ENCODE measurements at regions not wholly inside any gene's neighbourhood (a gene's known extent, or its start where the extent isn't known, plus 50 kb on each side); places are given as distances from the start of the nearest gene placed in this dataset.

DNA sequence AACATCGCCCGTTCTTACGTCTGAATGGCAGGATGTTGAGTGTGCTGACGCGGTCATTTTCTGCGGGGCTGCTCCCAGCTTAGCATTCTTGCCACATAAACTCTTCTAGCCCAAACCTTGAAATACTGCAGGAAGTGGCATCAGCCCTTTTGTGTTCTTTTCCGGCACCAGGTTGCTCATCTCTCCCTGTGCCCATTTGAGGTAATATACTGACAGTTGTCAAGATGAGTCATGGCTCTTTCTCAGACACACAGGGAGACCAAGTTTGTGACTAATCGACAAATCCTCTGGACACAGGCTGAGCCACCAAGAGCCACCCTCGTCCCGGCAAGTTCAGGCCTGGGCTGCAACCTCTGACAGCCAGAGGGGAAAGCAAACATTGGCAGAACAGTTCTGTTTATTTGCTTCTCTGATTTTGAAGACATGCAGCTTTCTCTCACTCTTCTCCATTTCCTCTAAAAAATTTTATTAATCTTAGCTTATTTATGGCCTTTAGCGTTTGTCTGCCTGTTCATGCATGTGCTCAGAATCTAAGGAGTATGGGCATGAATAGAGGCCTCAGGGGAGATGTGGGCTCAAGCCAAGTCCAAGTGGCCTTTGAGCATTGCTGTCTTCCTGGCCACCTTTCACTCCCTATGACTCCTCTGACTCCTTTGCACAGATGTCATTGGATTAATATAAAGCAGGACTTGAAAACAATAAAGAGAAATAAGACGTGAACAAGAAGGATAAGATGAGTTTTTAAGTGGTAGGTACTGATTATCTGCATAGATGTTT lies 328.2 kb upstream of the JAG1 start:
- DNase-seq = no peak

GRCh38 chr20:11003341-11003740 lies 329.5 kb upstream of the JAG1 start:
- no peak for DNase-seq

GRCh38 chr20:11008444-11009033 lies 334.7 kb upstream of the JAG1 start:
- no peak for DNase-seq

- no peak for DNase-seq
These were observed 337.9 kb upstream of the JAG1 start for GRCh38 chr20:11011653-11012052.

DNA sequence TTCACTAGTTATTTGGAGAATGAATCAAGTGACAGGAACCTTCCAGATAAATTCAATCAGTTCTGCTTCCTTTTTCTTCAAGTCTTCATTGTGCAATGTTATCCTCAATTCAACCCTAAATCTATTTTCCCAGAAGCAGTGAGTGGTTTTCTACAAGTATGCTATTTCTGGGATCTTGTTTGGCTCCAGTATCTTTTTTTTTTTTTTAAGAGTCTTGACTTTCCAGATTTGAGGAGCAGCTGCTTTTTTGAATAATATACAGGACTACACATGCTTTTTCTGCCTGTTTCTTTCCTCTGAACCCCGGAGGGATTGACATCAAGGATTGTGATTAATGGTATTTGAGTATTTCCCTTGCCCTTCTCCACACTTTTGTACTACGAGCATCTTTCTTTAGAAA lies 339.2 kb upstream of the JAG1 start:
- no peak for DNase-seq

DNA sequence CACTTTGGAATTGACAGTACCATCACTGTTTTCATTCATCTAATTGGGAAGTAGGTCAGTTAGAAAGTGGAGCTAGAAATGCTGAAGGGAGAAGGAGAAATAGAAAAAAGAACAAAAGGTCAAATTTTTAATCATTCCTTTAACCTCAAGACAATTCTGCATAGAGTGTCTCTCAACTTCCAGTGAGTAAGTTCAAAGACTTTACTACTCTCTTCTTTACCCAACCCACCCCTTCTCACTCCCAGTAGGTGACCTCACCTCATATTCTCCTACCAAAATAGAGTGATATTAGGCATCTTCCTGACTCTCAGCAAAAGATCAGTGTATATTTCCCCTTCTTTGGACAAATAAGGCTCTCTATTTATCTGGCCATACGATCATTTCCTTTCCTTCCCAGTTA lies 340.0 kb upstream of the JAG1 start:
- no peak for DNase-seq

DNA sequence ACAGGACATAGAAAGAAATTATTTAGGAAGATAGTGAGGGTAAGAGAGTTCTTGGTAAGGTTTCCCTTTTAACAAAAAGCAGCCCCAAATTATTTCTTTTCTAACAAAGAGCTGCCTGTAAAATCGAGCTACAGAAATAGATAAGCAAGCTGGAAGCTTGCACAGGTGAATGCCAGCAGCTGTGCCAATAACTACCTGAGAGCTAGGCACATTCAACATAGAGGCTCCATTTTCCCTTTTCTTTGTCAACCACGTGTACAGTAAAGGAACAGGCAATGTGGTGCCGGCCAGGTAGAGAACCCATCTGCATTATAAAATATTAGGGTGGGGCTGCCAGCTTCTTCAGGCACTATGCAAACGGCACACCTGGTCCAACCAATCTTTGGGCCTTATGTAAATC lies 341.6 kb upstream of the JAG1 start:
- no peak for DNase-seq

- no peak for DNase-seq
These were observed 343.6 kb upstream of the JAG1 start for GRCh38 chr20:11017446-11017845.

- no peak for DNase-seq
These were observed 344.9 kb upstream of the JAG1 start for GRCh38 chr20:11018668-11019170.

GRCh38 chr20:11020712-11021111 lies 346.9 kb upstream of the JAG1 start:
- DNase-seq = no peak

GRCh38 chr20:11027224-11027623 lies 353.4 kb upstream of the JAG1 start:
- DNase-seq = no peak

DNA sequence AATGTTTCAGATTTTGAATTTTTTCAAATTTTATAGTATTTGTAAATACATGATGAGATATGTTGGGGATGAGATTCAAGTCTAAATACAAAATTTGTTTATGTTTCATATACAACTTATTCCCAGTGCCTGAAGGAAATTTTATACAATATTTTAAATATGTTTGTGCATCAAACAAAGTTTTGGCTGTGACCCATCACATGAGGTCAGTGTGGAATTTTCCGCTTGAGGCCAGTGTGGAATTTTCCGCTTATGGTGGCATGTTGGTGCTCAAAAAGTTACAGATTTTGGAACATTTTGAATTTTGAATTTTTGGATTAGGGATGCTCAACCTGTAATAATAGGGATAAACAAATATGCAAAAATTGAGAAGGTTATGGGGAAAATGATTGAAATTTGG lies 356.6 kb upstream of the JAG1 start:
- no peak for DNase-seq

DNA sequence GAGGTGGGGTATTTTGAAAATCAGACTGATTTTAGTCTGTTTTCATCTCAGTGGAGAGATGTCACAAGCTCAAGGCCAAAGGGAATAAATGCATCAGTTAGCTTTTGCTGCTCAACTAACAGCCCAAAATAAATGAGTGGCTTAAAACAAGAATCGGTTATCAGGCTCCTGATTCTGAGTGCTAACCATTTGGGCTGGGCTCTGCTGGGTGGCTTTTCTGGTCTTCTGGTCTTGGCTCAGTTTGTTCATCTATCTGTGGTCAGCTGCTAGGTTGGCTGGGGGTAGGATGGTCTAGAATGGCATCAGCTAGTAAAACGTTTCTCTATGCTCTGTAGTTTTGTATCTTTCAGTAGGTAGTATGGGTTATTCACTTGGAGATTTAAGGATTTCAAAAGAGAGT lies 357.5 kb upstream of the JAG1 start:
- DNase-seq = no peak

DNA sequence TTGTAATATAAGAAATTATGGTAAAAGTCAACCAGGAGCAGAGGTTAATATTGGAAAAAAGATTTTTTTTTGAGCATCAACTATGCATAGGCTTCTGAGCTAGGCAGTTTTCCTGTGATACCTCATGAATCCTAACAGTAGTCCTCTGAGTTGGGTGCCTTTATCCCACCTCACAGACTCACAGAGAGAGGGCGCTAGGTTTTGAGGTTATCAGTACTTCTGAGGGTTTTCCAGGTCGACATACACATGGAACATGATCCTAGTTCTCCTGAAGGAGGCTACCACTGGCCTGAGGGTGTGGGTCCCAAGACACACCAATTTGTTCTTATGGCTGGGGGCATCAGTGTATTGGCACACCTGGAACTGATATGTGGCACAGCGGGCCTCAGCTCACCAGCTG lies 358.8 kb upstream of the JAG1 start:
- no peak for DNase-seq

DNA sequence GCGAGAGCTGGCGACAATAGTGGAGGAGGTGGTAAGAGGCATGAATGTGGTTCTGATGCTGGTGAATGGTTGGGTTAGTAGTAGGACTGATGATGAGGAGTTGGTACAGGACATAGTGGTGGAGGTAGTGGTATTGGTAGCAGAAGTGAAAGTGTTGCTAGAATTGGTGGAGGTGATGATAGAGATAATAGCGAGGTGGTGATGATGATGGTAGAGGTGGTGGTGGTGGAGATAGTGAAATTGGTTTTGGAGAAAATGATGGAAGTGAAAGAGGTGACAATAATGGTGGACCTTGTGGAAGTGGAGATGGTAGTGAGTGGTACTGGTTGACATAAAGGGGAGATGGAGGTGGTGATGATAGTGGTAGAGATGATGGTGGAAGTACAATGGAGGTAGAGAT lies 360.2 kb upstream of the JAG1 start:
- no peak for DNase-seq

GRCh38 chr20:11035211-11035610 lies 361.4 kb upstream of the JAG1 start:
- DNase-seq = no peak

- no peak for DNase-seq
These were observed 367.6 kb upstream of the JAG1 start for GRCh38 chr20:11041396-11041795.

- DNase-seq = no peak
These were observed 369.2 kb upstream of the JAG1 start for GRCh38 chr20:11043001-11043400.

GRCh38 chr20:11044561-11044960 lies 370.8 kb upstream of the JAG1 start:
- DNase-seq = no peak

GRCh38 chr20:11045412-11046175 lies 371.8 kb upstream of the JAG1 start:
- DNase-seq = no peak

- no peak for DNase-seq
These were observed 373.8 kb upstream of the JAG1 start for GRCh38 chr20:11047559-11047958.

GRCh38 chr20:11048739-11049138 lies 374.9 kb upstream of the JAG1 start:
- DNase-seq = no peak

GRCh38 chr20:11050350-11050749 lies 376.6 kb upstream of the JAG1 start:
- DNase-seq = no peak

DNA sequence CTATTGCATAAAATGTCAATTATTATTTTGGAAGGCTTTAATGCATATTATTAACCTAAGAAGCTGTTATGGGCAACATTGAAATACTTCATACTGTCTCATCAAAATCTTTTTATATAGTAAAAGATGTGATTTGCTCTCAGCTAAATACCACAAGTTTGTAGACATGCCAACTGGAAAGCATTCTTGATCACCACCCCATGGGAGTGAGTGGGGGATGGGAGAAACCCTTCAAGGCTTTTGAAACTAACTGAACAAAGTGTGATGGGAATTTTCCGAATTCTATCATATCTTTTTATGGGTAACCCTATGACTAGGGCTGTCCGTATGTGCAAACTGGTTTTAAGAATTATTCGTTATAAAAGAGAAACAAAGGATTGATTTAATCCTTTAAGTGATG lies 377.3 kb upstream of the JAG1 start:
- no peak for DNase-seq

Measured in COR-L47 (cell line).